NB4 (cell line): ENCODE measurements at regions not wholly inside any gene's neighbourhood (a gene's known extent, or its start where the extent isn't known, plus 50 kb on each side); places are given as distances from the start of the nearest gene placed in this dataset.

ENCODE experiments used
- POLR2A ChIP-seq: IDR thresholded peaks from 2 replicates; pipeline ENCODE4 v1.6.1; 2011; ENCODE audit warnings: mild to moderate bottlenecking; ENCODE audit not compliant: insufficient read length; ENCODE audit errors: extremely low read depth
- TF ChIP-seq, protein P1 (sequence below): IDR thresholded peaks from one replicate; pipeline ENCODE4 v1.5.1; 2012; ENCODE audit warnings: low read depth, low read length
- TF ChIP-seq, protein P2 (sequence below): IDR thresholded peaks from 2 replicates; pipeline ENCODE4 v1.6.1; 2011; ENCODE audit warnings: low read depth, low read length

DNA sequence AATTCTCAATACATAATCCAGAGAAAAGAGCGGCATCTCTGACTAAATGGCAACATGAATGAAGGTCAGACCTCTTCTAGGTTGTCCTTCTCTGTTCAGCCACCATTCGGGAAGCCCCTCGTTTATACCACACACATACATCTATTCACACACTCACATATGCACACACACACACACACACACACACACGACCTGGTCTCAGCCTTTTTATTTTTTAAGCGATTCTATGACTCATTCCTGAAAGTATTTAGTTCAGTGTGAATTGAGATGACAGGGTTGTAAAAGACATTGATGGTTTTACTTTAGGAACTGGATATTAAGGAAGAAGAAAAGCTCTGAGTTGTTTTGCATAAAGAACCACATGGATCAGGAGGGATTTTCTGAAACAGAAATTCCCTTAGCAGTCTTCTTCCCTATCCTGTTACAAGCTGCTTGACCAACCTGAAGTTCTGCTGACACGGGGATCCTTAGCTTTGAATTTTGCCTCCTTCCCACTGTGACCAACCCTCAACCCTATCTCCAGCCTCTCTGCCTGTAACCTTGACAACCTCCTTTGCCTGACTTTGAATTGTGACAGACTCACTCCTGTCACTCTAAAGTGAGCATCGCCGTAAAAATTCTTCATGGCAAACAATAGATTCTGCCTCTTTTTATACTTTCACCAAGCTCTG is 383.1 kb upstream of the ESRRG start:
- TF ChIP-seq, protein P1, sequence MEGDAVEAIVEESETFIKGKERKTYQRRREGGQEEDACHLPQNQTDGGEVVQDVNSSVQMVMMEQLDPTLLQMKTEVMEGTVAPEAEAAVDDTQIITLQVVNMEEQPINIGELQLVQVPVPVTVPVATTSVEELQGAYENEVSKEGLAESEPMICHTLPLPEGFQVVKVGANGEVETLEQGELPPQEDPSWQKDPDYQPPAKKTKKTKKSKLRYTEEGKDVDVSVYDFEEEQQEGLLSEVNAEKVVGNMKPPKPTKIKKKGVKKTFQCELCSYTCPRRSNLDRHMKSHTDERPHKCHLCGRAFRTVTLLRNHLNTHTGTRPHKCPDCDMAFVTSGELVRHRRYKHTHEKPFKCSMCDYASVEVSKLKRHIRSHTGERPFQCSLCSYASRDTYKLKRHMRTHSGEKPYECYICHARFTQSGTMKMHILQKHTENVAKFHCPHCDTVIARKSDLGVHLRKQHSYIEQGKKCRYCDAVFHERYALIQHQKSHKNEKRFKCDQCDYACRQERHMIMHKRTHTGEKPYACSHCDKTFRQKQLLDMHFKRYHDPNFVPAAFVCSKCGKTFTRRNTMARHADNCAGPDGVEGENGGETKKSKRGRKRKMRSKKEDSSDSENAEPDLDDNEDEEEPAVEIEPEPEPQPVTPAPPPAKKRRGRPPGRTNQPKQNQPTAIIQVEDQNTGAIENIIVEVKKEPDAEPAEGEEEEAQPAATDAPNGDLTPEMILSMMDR, result no peak
- TF ChIP-seq POLR2A, result no peak
- TF ChIP-seq, protein P2, sequence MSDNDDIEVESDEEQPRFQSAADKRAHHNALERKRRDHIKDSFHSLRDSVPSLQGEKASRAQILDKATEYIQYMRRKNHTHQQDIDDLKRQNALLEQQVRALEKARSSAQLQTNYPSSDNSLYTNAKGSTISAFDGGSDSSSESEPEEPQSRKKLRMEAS, result no peak
